Esophagus squamous epithelium (tissue), 5 donors: ENCODE measurements at regions not wholly inside any gene's neighbourhood (a gene's known extent, or its start where the extent isn't known, plus 50 kb on each side); places are given as distances from the start of the nearest gene placed in this dataset.

Source experiments
- DNase-seq: peaks from one replicate; lab custom pipeline; 2025; lab: John Stamatoyannopoulos, UW
- H3K27ac ChIP-seq, 4 donors: fragments of 200-600 bp; sonication (generic); one replicate each; pipeline ENCODE4 v1.5.1; 2016 to 2019; ENCODE audit warnings: mild to moderate bottlenecking in 1 of 4
- H3K27me3 ChIP-seq, 4 donors: fragments of 200-600 bp; sonication (generic); 1 replicate in 3 of 4; 2 replicates in 1 of 4; pipeline versions ENCODE4 v1.5.1 to v1.6.0; 2017 to 2021; ENCODE audit warnings: antibody characterized with exemption in 1 of 4
- H3K36me3 ChIP-seq, 3 donors: fragments of 200-600 bp; sonication (generic); one replicate each; pipeline ENCODE4 v1.5.1; 2016 to 2019
- H3K4me1 ChIP-seq, 3 donors: fragments of 200-600 bp; sonication (generic); one replicate each; pipeline ENCODE4 v1.5.1; 2017 to 2019
- H3K4me3 ChIP-seq, 4 donors: fragments of 200-600 bp; sonication (generic); 1 replicate in 3 of 4; 2 replicates in 1 of 4; pipeline ENCODE4 v1.5.1; 2016 to 2019; ENCODE audit warnings: mild to moderate bottlenecking in 2 of 4, moderate library complexity in 1 of 4
- H3K9me3 ChIP-seq, 3 donors: fragments of 200-600 bp; sonication (generic); one replicate each; pipeline ENCODE4 v1.5.1; 2016 to 2019
- CTCF ChIP-seq, 6 experiments: fragments of 450-650 bp in 4 of 6; fragments of 200-600 bp in 2 of 6; sonication (generic) in 2 of 6; IDR thresholded peaks; one replicate each; pipeline ENCODE4 v1.5.1; 2016 to 2019; ENCODE audit warnings: antibody characterized with exemption in 6 of 6, mild to moderate bottlenecking in 4 of 6, moderate library complexity in 4 of 6
- POLR2A ChIP-seq, 4 donors: fragments of 450-650 bp; IDR thresholded peaks; one replicate each; pipeline ENCODE4 v1.6.1; 2017; ENCODE audit warnings: antibody characterized with exemption in 4 of 4, mild to moderate bottlenecking in 4 of 4, moderate library complexity in 3 of 4
- WGBS, 2 donors: methylation state at CpG; one replicate each; pipeline ENCODE4 v1.1.5; 2018; 5-methylcytosine and 5-hydroxymethylcytosine counted together
- intact Hi-C: fragments of 100-400 bp; cut with DNase I; formaldehyde crosslinking; loops from one replicate; pipeline ENCODE4 v1.15.0; 2022
- donor health status: DM: yes; HTN: yes; CAD: no.

- intact Hi-C loops, result no loop called here
- Histone ChIP-seq H3K4me3 (no peak overlapping the region), H3K4me1 (peaks cover 0 to 10% (median 0%) of the 10 kb centered on the region in 3 donors), H3K27me3 (no peaks in the 10 kb centered on the region), H3K9me3 (no peaks in the 10 kb centered on the region), H3K27ac (no peak overlapping the region), H3K36me3 (no peaks in the 10 kb centered on the region)
- WGBS, 2 donors, result 17 to 36% methylated on average over 2 of the region's 2 CpGs
- TF ChIP-seq POLR2A (IDR thresholded peaks at IDR 0.05), result no peak
- no peak for TF ChIP-seq CTCF (IDR thresholded peaks at IDR 0.05)
- no peak for DNase-seq
Observed at GRCh38 chr4:66572949-66573348, 902.7 kb upstream of the EPHA5 start.

- Histone ChIP-seq H3K27ac (no peak overlapping the region), H3K27me3 (no peaks in the 10 kb centered on the region), H3K4me1 (peaks cover 0 to 10% (median 0%) of the 10 kb centered on the region in 3 donors), H3K36me3 (no peaks in the 10 kb centered on the region), H3K9me3 (no peaks in the 10 kb centered on the region), H3K4me3 (no peak overlapping the region)
- TF ChIP-seq POLR2A (IDR thresholded peaks at IDR 0.05) (no peak), CTCF (IDR thresholded peaks at IDR 0.05) (no peak)
- no peak for DNase-seq
- 69 to 76% methylated on average over 1 of the region's 1 CpG for WGBS, 2 donors
- intact Hi-C loops, result no loop called here
Observed at GRCh38 chr4:66571145-66571695, 900.9 kb upstream of the EPHA5 start.

GRCh38 chr4:66569228-66569627, 898.9 kb upstream of the EPHA5 start:
- intact Hi-C loops, result no loop called here

GRCh38 chr4:66568431-66568830, 898.1 kb upstream of the EPHA5 start:
- no peaks in the 10 kb centered on the region for H3K4me1 ChIP-seq
- H3K9me3 ChIP-seq, result no peaks in the 10 kb centered on the region
- H3K27ac ChIP-seq, result no peak overlapping the region
- 84 to 88% methylated on average over 3 of the region's 3 CpGs for WGBS, 2 donors
- TF ChIP-seq CTCF (IDR thresholded peaks at IDR 0.05) (no peak), POLR2A (IDR thresholded peaks at IDR 0.05) (no peak)
- no peaks in the 10 kb centered on the region for H3K36me3 ChIP-seq
- intact Hi-C loops, result no loop called here
- H3K27me3 ChIP-seq, result no peaks in the 10 kb centered on the region
- H3K4me3 ChIP-seq, result no peak overlapping the region
- DNase-seq, result no peak

More at GRCh38 chr4:66569228-66569627, 898.9 kb upstream of the EPHA5 start:
- TF ChIP-seq CTCF (IDR thresholded peaks at IDR 0.05) (no peak), POLR2A (IDR thresholded peaks at IDR 0.05) (no peak)
- Histone ChIP-seq H3K36me3 (no peaks in the 10 kb centered on the region), H3K9me3 (no peaks in the 10 kb centered on the region), H3K4me3 (no peak overlapping the region), H3K27ac (no peak overlapping the region), H3K4me1 (no peaks in the 10 kb centered on the region), H3K27me3 (no peaks in the 10 kb centered on the region)
- no peak for DNase-seq

- intact Hi-C loops, result no loop called here
- WGBS, 2 donors, result 74 to 82% methylated on average over 2 of the region's 2 CpGs
- Histone ChIP-seq H3K9me3 (no peaks in the 10 kb centered on the region), H3K27ac (no peak overlapping the region), H3K36me3 (no peaks in the 10 kb centered on the region), H3K4me1 (no peaks in the 10 kb centered on the region), H3K27me3 (no peaks in the 10 kb centered on the region), H3K4me3 (no peak overlapping the region)
- no peak for TF ChIP-seq CTCF (IDR thresholded peaks at IDR 0.05)
- no peak for TF ChIP-seq POLR2A (IDR thresholded peaks at IDR 0.05)
- DNase-seq, result no peak
Observed at GRCh38 chr4:66568001-66568400, 897.7 kb upstream of the EPHA5 start.
